Neuronal stem cell (in vitro differentiated cells): ENCODE measurements at regions not wholly inside any gene's neighbourhood (a gene's known extent, or its start where the extent isn't known, plus 50 kb on each side); places are given as distances from the start of the nearest gene placed in this dataset.

Experiments used
- DNase-seq: peaks from one replicate; pipeline ENCODE4 v3.0.0-alpha.2; 2013; ENCODE audit warnings: low spot score
- H2AFZ ChIP-seq: one replicate; pipeline ENCODE4 v1.6.1; 2013; ENCODE audit warnings: mild to moderate bottlenecking, low read length, inconsistent platforms
- H2AK5ac ChIP-seq: 2 replicates; pipeline ENCODE4 v1.6.1; 2013; ENCODE audit warnings: low read depth, mild to moderate bottlenecking, inconsistent platforms, low read length, moderate library complexity, mixed read lengths
- H2BK120ac ChIP-seq: 2 replicates; pipeline ENCODE4 v1.6.1; 2013; ENCODE audit warnings: low read depth, mild to moderate bottlenecking, inconsistent platforms, low read length, moderate library complexity, mixed read lengths
- H2BK12ac ChIP-seq: one replicate; pipeline ENCODE4 v1.6.1; 2013; ENCODE audit warnings: low read length, inconsistent platforms
- H2BK15ac ChIP-seq: 2 replicates; pipeline ENCODE4 v1.6.1; 2013; ENCODE audit warnings: mild to moderate bottlenecking, low read length, inconsistent platforms, mixed read lengths
- H2BK5ac ChIP-seq: one replicate; pipeline ENCODE4 v1.6.1; 2013; ENCODE audit warnings: inconsistent platforms, mild to moderate bottlenecking, low read length, moderate library complexity
- H3K14ac ChIP-seq: one replicate; pipeline ENCODE4 v1.6.1; 2013; ENCODE audit warnings: low read length, inconsistent platforms
- H3K18ac ChIP-seq: 2 replicates; pipeline ENCODE4 v1.6.1; 2013; ENCODE audit warnings: low read length, inconsistent platforms
- H3K23ac ChIP-seq: 2 replicates; pipeline ENCODE4 v1.6.1; 2013; ENCODE audit warnings: low read depth, mild to moderate bottlenecking, mixed read lengths, low read length, inconsistent platforms; ENCODE audit not compliant: poor library complexity
- H3K27ac ChIP-seq: replicated peaks from 3 replicates; pipeline ENCODE4 v1.5.1; 2013; ENCODE audit warnings: low read length, inconsistent platforms
- H3K27me3 ChIP-seq, 3 experiments: 2 replicates each; pipeline ENCODE4 v1.6.1; 2013; ENCODE audit warnings: low read length in 3 of 3, mild to moderate bottlenecking in 2 of 3, inconsistent platforms in 1 of 3, low read depth in 1 of 3, mixed read lengths in 1 of 3, moderate library complexity in 1 of 3; ENCODE audit not compliant: control insufficient read depth in 3 of 3, insufficient read depth in 3 of 3
- H3K36me3 ChIP-seq, 2 donors: replicated peaks in 1 of 2; 2 replicates each; pipeline ENCODE4 v1.6.1; 2013; ENCODE audit warnings: low read length in 2 of 2; ENCODE audit not compliant: control insufficient read depth in 2 of 2, insufficient read depth in 2 of 2
- H3K4ac ChIP-seq: 2 replicates; pipeline ENCODE4 v1.6.1; 2013; ENCODE audit warnings: inconsistent platforms, mild to moderate bottlenecking, low read length, moderate library complexity
- H3K4me1 ChIP-seq, 2 donors: 1 replicate in 1 of 2; 2 replicates in 1 of 2; pipeline ENCODE4 v1.6.1; 2013; ENCODE audit warnings: low read length in 2 of 2, low read depth in 1 of 2; ENCODE audit not compliant: control insufficient read depth in 2 of 2, insufficient read depth in 1 of 2
- H3K4me2 ChIP-seq: one replicate; pipeline ENCODE4 v1.6.1; 2013; ENCODE audit warnings: mild to moderate bottlenecking, low read length, inconsistent platforms; ENCODE audit not compliant: insufficient read depth, poor library complexity, severe bottlenecking
- H3K4me3 ChIP-seq, 2 donors: 2 replicates each; pipeline ENCODE4 v1.5.1; 2013; ENCODE audit warnings: low read length in 2 of 2, mild to moderate bottlenecking in 2 of 2, inconsistent platforms in 1 of 2, moderate library complexity in 1 of 2
- H3K79me1 ChIP-seq: one replicate; pipeline ENCODE4 v1.6.1; 2013; ENCODE audit warnings: low read depth, mild to moderate bottlenecking, inconsistent platforms, low read length, moderate library complexity
- H3K9ac ChIP-seq: one replicate; pipeline ENCODE4 v1.6.1; 2013; ENCODE audit warnings: mild to moderate bottlenecking, low read depth, low read length, inconsistent platforms; ENCODE audit not compliant: poor library complexity
- H3K9me3 ChIP-seq, 2 donors: replicated peaks in 1 of 2; 2 replicates each; pipeline versions ENCODE3 to v1.6.1; 2013; ENCODE audit warnings: low read length in 2 of 2, mild to moderate bottlenecking in 2 of 2, inconsistent platforms in 1 of 2, low read depth in 1 of 2, mixed read lengths in 1 of 2, moderate library complexity in 1 of 2; ENCODE audit not compliant: control insufficient read depth in 2 of 2, insufficient read depth in 1 of 2
- H4K8ac ChIP-seq: one replicate; pipeline ENCODE4 v1.6.1; 2013; ENCODE audit warnings: low read depth, mild to moderate bottlenecking, inconsistent platforms, low read length, moderate library complexity
- H4K91ac ChIP-seq: one replicate; pipeline ENCODE4 v1.6.1; 2013; ENCODE audit warnings: low read length, low read depth, mild to moderate bottlenecking, inconsistent platforms; ENCODE audit not compliant: poor library complexity
- WGBS, 2 donors: extraction: QIAGEN DNeasy Blood & Tissue Kit; methylation state at CpG; one replicate each; pipeline ENCODE4 v1.1.7; 2013; ENCODE audit warnings: missing lambda C conversion rate in 2 of 2, mixed read lengths in 1 of 2; ENCODE audit not compliant: insufficient read length in 2 of 2, insufficient replicate concordance in 1 of 2; ENCODE audit errors: extremely low coverage in 2 of 2; 5-methylcytosine and 5-hydroxymethylcytosine counted together

DNA sequence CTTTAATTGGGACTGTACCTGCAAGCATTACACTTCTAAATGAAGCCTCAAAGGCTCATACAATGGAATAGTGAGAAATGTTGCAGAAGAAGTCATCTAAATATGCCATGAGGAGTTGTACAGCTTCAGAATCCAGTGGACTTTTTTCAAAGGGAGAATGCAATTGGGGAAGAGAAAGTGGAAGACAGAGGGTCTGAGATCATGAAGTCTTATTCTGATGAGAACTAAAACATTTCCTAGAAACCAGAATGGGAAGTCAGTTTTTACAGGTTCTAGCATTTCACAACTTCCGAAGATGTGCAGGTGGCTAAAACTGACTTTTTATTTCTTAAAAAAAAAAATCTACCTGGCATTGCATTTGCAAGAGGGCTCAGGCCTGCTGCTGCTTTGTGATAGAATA, 424.4 kb upstream of the RUNX1 start:
- Histone ChIP-seq H3K23ac (no peak overlapping the region), H2BK15ac (no peak overlapping the region), H3K9me3 (no peaks in the 10 kb centered on the region), H3K36me3 (no peaks in the 10 kb centered on the region), H3K9ac (no peak overlapping the region), H2BK5ac (no peak overlapping the region), H3K4me1 (peaks cover 0 to 2% of the 10 kb centered on the region in 2 donors), H2AFZ (no peak overlapping the region), H4K8ac (no peak overlapping the region), H2BK12ac (no peak overlapping the region), H4K91ac (no peak overlapping the region), H3K18ac (no peak overlapping the region), H3K27ac (no peak overlapping the region), H3K14ac (no peak overlapping the region), H3K4me3 (no peak overlapping the region), H3K4ac (no peak overlapping the region), H2BK120ac (no peak overlapping the region), H3K27me3 (no peaks in the 10 kb centered on the region), H2AK5ac (no peak overlapping the region), H3K4me2 (no peak overlapping the region), H3K79me1 (no peaks in the 10 kb centered on the region)
- no peak for DNase-seq
- WGBS, 2 donors = no CpG with 5 or more reads among the region's 1 CpG

DNA sequence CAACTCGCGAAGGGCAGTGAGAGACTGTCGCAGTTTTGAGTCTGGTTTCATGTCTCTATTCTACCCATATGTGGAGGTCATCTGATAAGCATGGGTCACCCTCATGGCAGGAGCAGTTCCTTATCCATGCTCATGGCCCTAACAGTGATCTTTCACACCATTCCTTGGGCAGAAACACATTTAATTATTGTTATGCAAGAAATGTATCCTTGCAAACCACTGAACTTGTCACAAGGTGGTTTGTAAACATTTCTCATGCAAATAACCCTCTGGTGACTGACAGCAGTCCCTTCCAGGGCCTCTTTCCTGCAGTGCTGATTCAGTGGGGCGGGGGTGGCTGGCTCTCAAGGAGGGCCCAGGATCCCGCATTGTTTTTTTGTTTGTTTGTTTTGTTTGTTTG, 421.4 kb upstream of the RUNX1 start:
- Histone ChIP-seq H3K4me2 (no peak overlapping the region), H3K18ac (no peak overlapping the region), H3K23ac (no peak overlapping the region), H2AK5ac (no peak overlapping the region), H3K4ac (no peak overlapping the region), H2AFZ (no peak overlapping the region), H3K9me3 (peaks cover 0 to 2% of the 10 kb centered on the region in 2 donors), H3K9ac (no peak overlapping the region), H2BK12ac (no peak overlapping the region), H3K27ac (no peak overlapping the region), H3K14ac (no peak overlapping the region), H3K4me1 (peaks cover 0 to 2% of the 10 kb centered on the region in 2 donors), H2BK5ac (no peak overlapping the region), H2BK120ac (no peak overlapping the region), H3K4me3 (no peak overlapping the region), H3K36me3 (no peaks in the 10 kb centered on the region), H3K79me1 (no peaks in the 10 kb centered on the region), H4K8ac (no peak overlapping the region), H4K91ac (no peak overlapping the region), H3K27me3 (no peaks in the 10 kb centered on the region), H2BK15ac (no peak overlapping the region)
- WGBS, 2 donors = no CpG with 5 or more reads among the region's 5 CpGs
- DNase-seq = no peak

DNA sequence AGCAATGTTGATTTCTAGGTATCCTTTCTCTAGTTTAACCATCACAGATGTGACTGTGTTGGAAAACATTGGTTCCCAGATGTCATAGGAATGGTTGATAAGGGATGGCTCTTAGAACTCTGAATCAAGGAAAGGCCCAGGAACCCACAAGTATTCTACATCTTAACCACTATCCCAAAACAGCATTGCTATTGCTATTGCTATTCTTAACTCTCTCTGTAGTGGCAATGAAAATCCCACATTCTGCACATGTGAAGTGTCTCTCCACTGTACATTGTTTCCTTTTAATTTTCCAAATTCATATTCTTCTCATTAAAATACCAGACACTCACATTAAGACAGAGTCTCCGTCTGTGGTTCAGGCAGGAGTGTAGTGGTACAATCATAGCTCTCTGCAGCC, 420.4 kb upstream of the RUNX1 start:
- Histone ChIP-seq H2AFZ (no peak overlapping the region), H3K4me3 (no peak overlapping the region), H3K27me3 (no peaks in the 10 kb centered on the region), H3K4me2 (no peak overlapping the region), H2AK5ac (no peak overlapping the region), H3K27ac (no peak overlapping the region), H3K18ac (no peak overlapping the region), H2BK120ac (no peak overlapping the region), H2BK15ac (no peak overlapping the region), H3K9ac (no peak overlapping the region), H3K79me1 (no peaks in the 10 kb centered on the region), H3K9me3 (peaks cover 0 to 2% of the 10 kb centered on the region in 2 donors), H2BK12ac (no peak overlapping the region), H3K4me1 (no peaks in the 10 kb centered on the region), H4K91ac (no peak overlapping the region), H2BK5ac (no peak overlapping the region), H3K14ac (no peak overlapping the region), H4K8ac (no peak overlapping the region), H3K4ac (no peak overlapping the region), H3K36me3 (no peaks in the 10 kb centered on the region), H3K23ac (no peak overlapping the region)
- DNase-seq = no peak
- WGBS, 2 donors = no CpG with 5 or more reads among the region's 1 CpG

DNA sequence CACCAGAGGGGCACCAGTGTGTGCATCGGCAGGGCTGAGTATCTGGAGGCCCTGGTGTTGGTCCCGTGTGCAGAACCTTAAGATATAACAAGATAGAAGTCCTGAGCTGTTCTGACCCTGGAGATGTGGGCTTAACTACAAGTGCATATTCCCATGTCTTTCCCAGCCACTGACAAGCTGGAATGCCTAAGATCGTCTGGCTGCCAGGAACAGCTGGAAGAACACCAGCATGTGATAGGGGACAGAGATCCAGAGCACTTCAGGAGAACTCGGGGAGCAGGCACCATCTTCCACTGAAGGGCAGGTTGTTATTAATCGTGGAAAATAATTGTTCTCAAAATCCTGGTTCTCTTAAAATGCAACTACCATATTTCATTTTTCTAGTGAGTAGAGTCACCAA, 419.9 kb upstream of the RUNX1 start:
- WGBS, 2 donors = no CpG with 5 or more reads among the region's 5 CpGs
- Histone ChIP-seq H3K9ac (no peak overlapping the region), H2BK12ac (no peak overlapping the region), H2BK5ac (no peak overlapping the region), H2AFZ (no peak overlapping the region), H3K36me3 (no peaks in the 10 kb centered on the region), H3K4me2 (no peak overlapping the region), H3K18ac (no peak overlapping the region), H3K27ac (no peak overlapping the region), H2AK5ac (no peak overlapping the region), H3K9me3 (peaks cover 0 to 2% of the 10 kb centered on the region in 2 donors), H2BK15ac (no peak overlapping the region), H4K8ac (no peak overlapping the region), H3K4me1 (no peaks in the 10 kb centered on the region), H3K4me3 (no peak overlapping the region), H3K27me3 (no peaks in the 10 kb centered on the region), H3K4ac (no peak overlapping the region), H3K23ac (no peak overlapping the region), H4K91ac (no peak overlapping the region), H3K79me1 (no peaks in the 10 kb centered on the region), H2BK120ac (no peak overlapping the region), H3K14ac (no peak overlapping the region)
- DNase-seq = no peak
